GM19372 (cell line): ENCODE measurements at regions not wholly inside any gene's neighbourhood (a gene's known extent, or its start where the extent isn't known, plus 50 kb on each side); places are given as distances from the start of the nearest gene placed in this dataset.
"Not testable (repeated sequence)": the region's sequence is repeated elsewhere in the genome, so short reads cannot be mapped to it uniquely, and the experiment has no call there.

Source experiments
- ATAC-seq: cut with Tn5 transposase; IDR thresholded peaks from one replicate; pipeline ENCODE4 v1.9.1; 2021; ENCODE audit warnings: mild to moderate bottlenecking, low read depth, moderate library complexity; ENCODE audit not compliant: unreplicated experiment

- no peak for ATAC-seq
Measured at GRCh38 chr4:127498366-127498765, 134.4 kb upstream of the INTU start.

- ATAC-seq, result no peak
Measured at GRCh38 chr4:127500242-127500641, 132.5 kb upstream of the INTU start.

DNA sequence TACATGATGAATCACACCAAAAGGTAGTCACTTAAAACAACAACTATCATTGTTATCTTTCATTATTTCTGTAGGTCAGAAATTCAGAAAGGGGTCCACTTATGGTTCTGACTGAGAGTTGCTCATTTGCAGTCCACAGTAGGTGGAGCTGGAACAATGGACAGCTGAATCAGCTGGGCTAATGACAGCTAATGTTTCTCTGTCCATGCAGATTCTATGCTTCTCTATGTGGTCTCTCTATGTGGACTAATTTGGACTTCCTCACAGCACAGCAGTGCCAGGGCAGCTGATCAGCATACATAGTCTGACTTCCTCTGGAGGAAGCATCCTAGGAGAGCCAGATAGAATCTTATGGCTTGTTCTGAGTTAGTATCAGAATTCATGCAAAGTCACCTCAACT is 131.7 kb upstream of the INTU start:
- no peak for ATAC-seq

DNA sequence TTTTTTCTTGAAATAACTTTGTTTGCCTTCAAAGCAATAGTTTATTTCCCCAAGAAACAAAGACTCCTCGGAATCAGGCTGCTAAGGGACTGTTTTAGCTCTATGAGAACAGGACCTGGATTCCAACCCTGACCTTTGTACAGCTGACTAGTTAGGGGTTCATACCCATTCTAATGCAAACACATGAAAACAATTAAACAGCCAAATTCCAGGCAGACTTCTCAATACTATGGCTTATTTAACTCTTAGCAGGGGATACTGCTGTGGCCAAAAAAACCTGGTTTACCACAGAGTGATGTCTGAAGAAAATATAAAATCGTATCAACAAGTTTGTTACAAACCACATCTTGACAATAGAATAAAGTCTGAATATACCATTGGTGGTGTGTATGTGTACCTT is 129.6 kb upstream of the INTU start:
- no peak for ATAC-seq

- no peak for ATAC-seq
Measured at GRCh38 chr4:127505203-127505602, 127.6 kb upstream of the INTU start.

DNA sequence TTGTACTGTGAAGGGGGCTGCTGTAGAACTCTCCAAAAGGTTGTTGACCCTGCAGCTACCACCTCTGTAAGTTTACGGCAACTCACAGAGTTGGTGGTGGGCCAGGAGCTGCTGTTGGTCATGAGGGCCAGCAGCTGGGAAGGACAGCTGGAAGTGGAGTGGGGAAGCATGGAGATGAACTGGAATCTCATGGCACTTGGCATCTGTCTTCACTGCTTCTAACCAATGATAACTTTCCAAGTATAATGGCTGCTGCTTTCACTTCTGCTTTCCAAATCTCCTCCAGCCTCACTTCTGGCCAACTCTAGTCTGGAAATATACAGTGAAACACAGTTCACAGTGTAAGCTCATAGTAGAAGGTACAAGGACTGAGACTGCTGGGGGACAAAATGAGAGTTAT is 126.5 kb upstream of the INTU start:
- ATAC-seq, result no peak

DNA sequence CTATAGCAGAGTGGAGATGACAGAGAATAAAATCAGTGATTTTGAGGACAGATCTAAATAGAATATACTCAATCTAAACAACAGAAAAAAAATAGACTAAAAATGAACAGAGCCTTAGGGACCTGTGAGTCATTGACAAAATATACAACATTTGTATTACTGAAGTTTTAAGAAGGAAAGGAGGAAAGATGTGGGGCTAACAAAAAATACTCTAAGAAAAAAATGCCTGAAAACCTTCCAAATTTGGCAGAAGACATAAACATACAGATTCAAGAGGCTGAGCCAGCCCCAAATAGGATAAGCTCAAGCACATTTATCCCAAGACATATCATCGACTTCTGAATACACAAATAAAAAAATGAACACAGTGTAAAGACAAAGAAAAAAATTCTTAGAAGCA is 123.6 kb upstream of the INTU start:
- no peak for ATAC-seq

DNA sequence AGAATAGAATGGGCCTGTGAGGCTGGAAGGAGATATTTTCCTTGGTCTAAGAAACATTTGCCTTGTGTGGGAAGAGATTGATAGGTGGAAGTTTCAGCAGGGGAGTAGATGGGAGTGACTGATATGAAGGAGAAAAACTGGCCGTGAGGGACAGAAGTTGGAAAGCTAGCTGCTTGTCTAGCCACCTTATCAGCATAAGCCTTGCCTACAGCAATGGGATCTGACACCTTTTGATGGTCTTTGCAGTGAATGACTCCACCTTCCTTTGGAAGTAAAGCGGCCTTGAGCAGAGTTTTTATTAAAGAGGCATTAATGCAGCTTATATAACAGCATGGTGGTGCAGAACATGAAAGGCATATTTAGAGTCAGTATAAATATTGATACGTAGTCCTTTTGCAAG is 120.1 kb upstream of the INTU start:
- not testable (repeated sequence) for ATAC-seq

GRCh38 chr4:127515259-127515658 is 117.5 kb upstream of the INTU start:
- not testable (repeated sequence) for ATAC-seq

GRCh38 chr4:127518046-127518445 is 114.7 kb upstream of the INTU start:
- ATAC-seq, result no peak

DNA sequence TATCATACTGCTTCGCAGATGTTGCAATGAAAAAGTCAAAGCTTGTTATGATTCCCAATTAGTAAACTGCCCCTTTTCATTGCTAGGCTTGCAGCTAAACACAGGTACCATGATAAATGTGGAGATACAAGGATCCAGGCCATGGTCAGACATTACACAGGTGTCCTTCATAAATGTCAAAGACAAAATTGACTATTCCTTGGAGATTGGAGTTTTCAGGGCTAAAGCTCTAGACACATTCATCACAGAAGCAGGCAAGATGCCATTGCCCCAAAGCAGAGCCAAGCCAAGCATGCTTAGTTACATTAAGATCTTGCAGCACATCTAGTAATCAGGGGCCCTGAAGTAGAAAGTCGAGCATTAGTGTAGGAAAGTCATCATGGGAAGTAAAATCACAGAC is 111.3 kb upstream of the INTU start:
- no peak for ATAC-seq

- ATAC-seq, result no peak
Measured at GRCh38 chr4:127523369-127523768, 109.4 kb upstream of the INTU start.

DNA sequence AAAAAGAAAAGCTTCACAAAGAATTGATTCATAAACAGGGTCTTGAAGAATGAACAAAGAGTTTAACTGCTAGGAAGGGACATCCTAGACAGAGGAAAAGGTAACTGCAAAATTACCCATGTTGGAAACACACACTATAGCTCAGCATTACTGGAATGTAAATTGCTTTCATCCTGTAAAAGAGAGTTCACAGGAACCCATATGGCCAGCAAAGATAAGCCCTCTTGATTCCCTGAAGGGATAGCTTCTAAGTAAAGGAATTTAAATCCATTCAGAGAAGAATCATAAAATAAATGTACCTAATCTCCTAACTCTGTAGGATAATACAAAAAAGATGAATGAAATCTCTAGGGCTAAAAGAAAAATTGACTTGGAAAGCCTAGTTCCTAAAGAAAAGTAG is 107.1 kb upstream of the INTU start:
- ATAC-seq, result no peak

DNA sequence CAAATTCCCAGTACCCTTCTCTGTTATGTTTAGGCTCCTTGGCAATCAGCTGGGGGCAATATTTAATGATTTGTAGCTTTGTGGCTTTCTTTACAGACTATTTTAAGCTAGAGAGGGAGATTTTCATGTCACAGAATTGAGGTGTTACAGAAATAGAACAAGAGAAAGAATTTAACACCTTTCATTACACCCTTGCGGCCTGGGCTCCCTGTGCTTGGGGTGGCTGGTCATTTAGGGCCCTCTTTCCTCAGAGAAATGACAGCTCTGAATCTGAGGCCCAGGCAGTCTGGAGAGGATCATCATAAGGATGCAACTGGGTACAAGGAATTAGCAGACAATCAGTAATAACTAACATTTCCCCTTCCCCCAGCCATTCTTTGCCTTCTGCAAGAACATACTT is 104.5 kb upstream of the INTU start:
- no peak for ATAC-seq

DNA sequence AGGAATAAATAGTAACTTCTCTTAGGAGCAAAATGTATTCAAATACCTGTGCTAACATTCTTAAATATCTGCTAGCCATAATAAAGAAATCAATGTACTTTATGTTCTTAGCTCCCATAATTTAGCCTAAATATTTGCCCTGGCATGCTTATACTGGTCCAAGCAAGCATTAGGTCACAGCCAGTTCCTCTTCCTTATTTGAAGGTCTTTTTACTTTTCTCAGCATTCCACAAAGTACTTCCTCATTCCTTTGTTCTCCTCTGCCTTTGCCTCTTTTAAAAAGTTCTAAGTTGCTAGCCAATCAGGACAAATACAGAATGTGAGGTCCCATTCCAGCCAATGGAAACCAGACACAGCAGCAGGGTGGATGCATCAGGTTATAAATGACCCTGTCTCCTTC is 102.9 kb upstream of the INTU start:
- ATAC-seq, result not testable (repeated sequence)

- ATAC-seq, result no peak
Measured at GRCh38 chr4:127533028-127533700, 99.6 kb upstream of the INTU start.

GRCh38 chr4:127534041-127534825 is 98.5 kb upstream of the INTU start:
- ATAC-seq, result no peak

GRCh38 chr4:127538016-127538415 is 94.7 kb upstream of the INTU start:
- no peak for ATAC-seq

GRCh38 chr4:127540497-127541025 is 92.2 kb upstream of the INTU start:
- ATAC-seq, result no peak

- ATAC-seq, result no peak
Measured at GRCh38 chr4:127545271-127545670, 87.5 kb upstream of the INTU start.

DNA sequence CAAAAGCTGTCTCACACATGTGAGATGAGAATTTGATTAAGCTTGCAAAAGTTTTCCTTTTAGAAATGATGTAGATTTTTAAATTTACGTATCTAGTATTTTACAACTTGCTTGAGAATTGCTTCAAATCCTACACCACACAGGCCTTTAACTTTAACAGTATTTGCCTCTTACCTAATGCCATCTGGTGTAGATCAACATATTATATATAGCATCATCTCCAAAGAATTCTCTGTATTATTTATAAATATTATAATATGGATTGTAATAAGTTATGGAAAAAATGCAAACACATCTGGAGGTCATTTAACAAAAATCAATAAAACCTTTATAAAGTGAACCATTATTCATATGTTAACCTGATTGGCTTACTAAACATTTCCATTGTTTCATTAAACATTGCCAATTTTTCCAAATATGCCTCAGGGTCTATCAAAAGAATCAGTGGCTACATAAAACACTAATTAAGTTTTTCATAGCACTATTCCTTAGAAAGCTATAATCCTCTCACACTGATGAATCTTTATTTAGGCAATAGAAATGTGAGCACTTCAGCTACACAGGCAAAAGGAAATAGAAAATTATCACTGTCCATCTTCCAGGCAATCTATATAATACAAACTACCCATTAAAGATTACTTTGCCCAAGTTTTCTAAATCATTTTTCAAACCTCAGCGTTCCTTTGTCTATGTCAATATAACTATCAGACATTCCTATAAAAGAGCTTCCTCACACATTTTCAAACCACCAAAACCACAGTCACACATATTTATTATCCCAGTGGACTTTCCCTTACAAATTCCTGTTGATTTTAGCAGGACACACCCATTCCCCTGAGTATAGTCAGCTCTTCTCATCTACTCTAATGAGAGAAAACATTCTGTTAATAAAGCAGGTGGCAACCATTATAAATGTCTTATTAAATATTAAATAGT is 83.5 kb upstream of the INTU start:
- ATAC-seq, result no peak
